ENCODE measurements at regions not wholly inside any gene's neighbourhood (a gene's known extent, or its start where the extent isn't known, plus 50 kb on each side); places are given as distances from the start of the nearest gene placed in this dataset.

GRCh38 chr3:64741341-64741740, 53.5 kb upstream of the ADAMTS9 start:
- no peaks in the 10 kb centered on the region for H3K4me1 ChIP-seq (ENCODE audit: control insufficient read depth in 1 of 2, insufficient read depth in 2 of 2, low read length in 2 of 2)
- no TSS peak for BruUV-seq (replicated peaks)
- no peaks in the 10 kb centered on the region for H3K36me3 ChIP-seq (ENCODE audit: control insufficient read depth in 1 of 2, insufficient read depth in 2 of 2, low read length in 2 of 2)
- no peak overlapping the region for H2AFZ ChIP-seq (ENCODE audit: low read depth, low read length, poor library complexity, severe bottlenecking)
- H3K27ac ChIP-seq (ENCODE audit: low read depth, low read length), result no peak overlapping the region
- no peak overlapping the region for H3K4me3 ChIP-seq (replicated peaks in 1 of 2; ENCODE audit: low read depth in 1 of 2, low read length in 2 of 2)
- H3K79me2 ChIP-seq (ENCODE audit: insufficient read depth, low read length), result no peaks in the 10 kb centered on the region
- no peak overlapping the region for H3K4me2 ChIP-seq (ENCODE audit: low read length)
- no peaks in the 10 kb centered on the region for H3K9me3 ChIP-seq (ENCODE audit: control insufficient read depth in 1 of 2, insufficient read depth in 1 of 2, low read depth in 1 of 2, low read length in 2 of 2)
- POLR2A ChIA-PET, result no interaction called here
- no peak for ATAC-seq
- no peaks in the 10 kb centered on the region for H4K20me1 ChIP-seq (ENCODE audit: insufficient read depth)
- H3K9ac ChIP-seq (ENCODE audit: low read length), result no peak overlapping the region
- CTCF ChIA-PET, result no interaction called here
- no peaks in the 10 kb centered on the region for H3K9me2 ChIP-seq (ENCODE audit: insufficient read depth)
- intact Hi-C loops (cut with micrococcal nuclease), result no loop called here
- DNase-seq (ENCODE audit: low read depth, low spot score), result no peak
- TF ChIP-seq SP1 (IDR thresholded peaks at IDR 0.05; ENCODE audit: low read depth), result no peak
- TF ChIP-seq POLR2AphosphoS5 (IDR thresholded peaks at IDR 0.05; ENCODE audit: low read depth, low read length), result no peak
- TF ChIP-seq EZH2 (IDR thresholded peaks at IDR 0.05), result no peak
- no peak for TF ChIP-seq CBX3 (IDR thresholded peaks at IDR 0.05; ENCODE audit: low read depth)
- TF ChIP-seq POLR2A (IDR thresholded peaks at IDR 0.05; ENCODE audit: borderline replicate concordance, extremely low read depth, insufficient read depth, insufficient read length), result no peak
- TF ChIP-seq JUND (IDR thresholded peaks at IDR 0.05), result no peak
- no peak for TF ChIP-seq TCF7L2 (IDR thresholded peaks at IDR 0.05; ENCODE audit: borderline replicate concordance, extremely low read depth, insufficient read depth, insufficient read length)
- RAD21 ChIA-PET (ENCODE audit: low non-redundant PET in 1 of 2, low total read pairs in 2 of 2, uncharacterized antibody in 2 of 2, unreplicated experiment in 2 of 2), result no interaction called here
- no peaks in the 10 kb centered on the region for H3K27me3 ChIP-seq (ENCODE audit: insufficient read depth, low read length)

- RAD21 ChIA-PET (ENCODE audit: low non-redundant PET in 1 of 2, low total read pairs in 2 of 2, uncharacterized antibody in 2 of 2, unreplicated experiment in 2 of 2), result no interaction called here
- Histone ChIP-seq H3K27me3 (ENCODE audit: insufficient read depth, low read length) (no peaks in the 10 kb centered on the region), H3K4me3 (replicated peaks in 1 of 2; ENCODE audit: low read depth in 1 of 2, low read length in 2 of 2) (no peak overlapping the region), H3K36me3 (ENCODE audit: control insufficient read depth in 1 of 2, insufficient read depth in 2 of 2, low read length in 2 of 2) (no peaks in the 10 kb centered on the region), H3K9me3 (ENCODE audit: control insufficient read depth in 1 of 2, insufficient read depth in 1 of 2, low read depth in 1 of 2, low read length in 2 of 2) (no peaks in the 10 kb centered on the region), H3K9me2 (ENCODE audit: insufficient read depth) (no peaks in the 10 kb centered on the region), H3K9ac (ENCODE audit: low read length) (no peak overlapping the region), H4K20me1 (ENCODE audit: insufficient read depth) (no peaks in the 10 kb centered on the region), H3K27ac (ENCODE audit: low read depth, low read length) (no peak overlapping the region), H3K79me2 (ENCODE audit: insufficient read depth, low read length) (no peaks in the 10 kb centered on the region), H2AFZ (ENCODE audit: low read depth, low read length, poor library complexity, severe bottlenecking) (no peak overlapping the region), H3K4me1 (ENCODE audit: control insufficient read depth in 1 of 2, insufficient read depth in 2 of 2, low read length in 2 of 2) (no peaks in the 10 kb centered on the region), H3K4me2 (ENCODE audit: low read length) (no peak overlapping the region)
- BruUV-seq (replicated peaks), result no TSS peak
- CTCF ChIA-PET, result no interaction called here
- ATAC-seq (no peak), DNase-seq (ENCODE audit: low read depth, low spot score) (no peak)
- intact Hi-C loops (cut with micrococcal nuclease), result no loop called here
- POLR2A ChIA-PET, result no interaction called here
- TF ChIP-seq SRF (IDR thresholded peaks at IDR 0.05; ENCODE audit: low read depth) (no peak), EZH2phosphoT487 (IDR thresholded peaks at IDR 0.05; ENCODE audit: borderline replicate concordance) (no peak), SIN3A (IDR thresholded peaks at IDR 0.05; ENCODE audit: low read depth) (no peak), ATF3 (IDR thresholded peaks at IDR 0.05) (no peak), ZNF274 (IDR thresholded peaks at IDR 0.05; ENCODE audit: low read depth, low read length) (no peak), ZBTB33 (IDR thresholded peaks at IDR 0.05; ENCODE audit: extremely low read depth, insufficient replicate concordance, low read length) (no peak), EZH2 (IDR thresholded peaks at IDR 0.05) (no peak), POLR2AphosphoS5 (IDR thresholded peaks at IDR 0.05; ENCODE audit: low read depth, low read length) (no peak), CTCF (IDR thresholded peaks at IDR 0.05 in 2 of 3, conservative IDR thresholded peaks at IDR 0.05 in 1 of 3; ENCODE audit: borderline replicate concordance in 1 of 3, insufficient read depth in 1 of 3, low read depth in 2 of 3, low read length in 2 of 3) (no peak)
Measured at GRCh38 chr3:64739971-64740631, 52.3 kb upstream of the ADAMTS9 start.
